ENCODE measurements at regions not wholly inside any gene's neighbourhood (a gene's known extent, or its start where the extent isn't known, plus 50 kb on each side); places are given as distances from the start of the nearest gene placed in this dataset.

DNA sequence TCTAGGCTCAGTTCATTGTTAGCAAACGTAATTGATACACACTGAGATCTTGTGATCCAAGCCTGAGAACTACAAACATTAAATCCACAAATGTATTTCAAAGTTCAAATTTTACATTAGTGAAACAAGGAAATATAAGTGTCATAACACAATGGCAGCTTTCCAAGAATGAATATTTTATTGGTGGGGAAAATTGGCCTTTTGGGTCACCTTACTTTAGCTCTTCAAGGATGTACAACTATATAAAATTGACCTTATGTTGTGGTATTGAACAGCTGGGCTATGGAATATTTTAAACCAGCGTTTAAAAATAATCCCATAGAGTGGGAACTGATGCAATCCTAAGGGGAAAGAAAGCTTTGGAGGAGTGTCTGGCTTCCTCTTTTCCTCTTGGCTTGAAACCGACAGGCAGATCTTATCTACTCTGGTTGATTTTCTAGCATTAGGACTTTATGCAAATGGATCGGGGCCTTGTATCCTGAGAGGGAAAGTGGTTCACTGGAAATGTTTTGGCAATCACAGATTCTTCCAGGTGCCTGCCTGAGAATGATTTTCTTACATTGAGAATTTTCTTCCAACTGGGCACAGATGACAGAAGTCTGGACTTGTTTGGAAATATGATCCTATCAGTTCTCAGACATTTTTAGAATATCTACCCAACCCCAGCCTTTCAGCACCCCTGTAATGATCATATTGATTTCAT lies 184.8 kb upstream of the ECI2 start:
- TF ChIP-seq, protein P1, sequence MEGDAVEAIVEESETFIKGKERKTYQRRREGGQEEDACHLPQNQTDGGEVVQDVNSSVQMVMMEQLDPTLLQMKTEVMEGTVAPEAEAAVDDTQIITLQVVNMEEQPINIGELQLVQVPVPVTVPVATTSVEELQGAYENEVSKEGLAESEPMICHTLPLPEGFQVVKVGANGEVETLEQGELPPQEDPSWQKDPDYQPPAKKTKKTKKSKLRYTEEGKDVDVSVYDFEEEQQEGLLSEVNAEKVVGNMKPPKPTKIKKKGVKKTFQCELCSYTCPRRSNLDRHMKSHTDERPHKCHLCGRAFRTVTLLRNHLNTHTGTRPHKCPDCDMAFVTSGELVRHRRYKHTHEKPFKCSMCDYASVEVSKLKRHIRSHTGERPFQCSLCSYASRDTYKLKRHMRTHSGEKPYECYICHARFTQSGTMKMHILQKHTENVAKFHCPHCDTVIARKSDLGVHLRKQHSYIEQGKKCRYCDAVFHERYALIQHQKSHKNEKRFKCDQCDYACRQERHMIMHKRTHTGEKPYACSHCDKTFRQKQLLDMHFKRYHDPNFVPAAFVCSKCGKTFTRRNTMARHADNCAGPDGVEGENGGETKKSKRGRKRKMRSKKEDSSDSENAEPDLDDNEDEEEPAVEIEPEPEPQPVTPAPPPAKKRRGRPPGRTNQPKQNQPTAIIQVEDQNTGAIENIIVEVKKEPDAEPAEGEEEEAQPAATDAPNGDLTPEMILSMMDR (IDR thresholded peaks at IDR 0.05), result no peak
- TF ChIP-seq EP300 (IDR thresholded peaks at IDR 0.05), result no peak

Measured in gastroesophageal sphincter (tissue), 3 donors.